Naive thymus-derived CD8-positive, alpha-beta T cell (primary cell): ENCODE measurements at regions not wholly inside any gene's neighbourhood (a gene's known extent, or its start where the extent isn't known, plus 50 kb on each side); places are given as distances from the start of the nearest gene placed in this dataset.
"Not testable (repeated sequence)": the region's sequence is repeated elsewhere in the genome, so short reads cannot be mapped to it uniquely, and the experiment has no call there.

Source experiments
- ATAC-seq, 2 donors: fragments of 150-1000 bp; cut with Tn5 transposase in 1 of 2; sonication (Bioruptor Pico), chemical (Tn5 transposase) in 1 of 2; 1 replicate in 1 of 2; 2 replicates in 1 of 2; pipeline ENCODE4 v1.10.0; 2021; ENCODE audit warnings: mild to moderate bottlenecking in 2 of 2, moderate library complexity in 2 of 2
- POLR2A ChIA-PET: fragments of 350-600 bp; sonication (Branson Sonifier 250); formaldehyde crosslinking; loops from one replicate; lab custom pipeline; 2021; ENCODE audit warnings: antibody characterized with exemption; lab: Charles Lee
- DNase-seq, 10 donors: peaks; one replicate each; pipeline versions ENCODE4 v3.0.0 to v3.0.0-alpha.2; 2020 to 2022
- H3K27ac Mint-ChIP-seq, 10 donors: one replicate each; pipeline ENCODE4 v1.8.0; 2020 to 2022; ENCODE audit warnings: mild to moderate bottlenecking in 10 of 10, mixed read lengths in 10 of 10, moderate library complexity in 4 of 10, inconsistent platforms in 1 of 10
- H3K27me3 Mint-ChIP-seq, 5 donors: one replicate each; pipeline ENCODE4 v1.8.0; 2021 to 2022; ENCODE audit warnings: mixed read lengths in 5 of 5
- H3K36me3 Mint-ChIP-seq, 3 donors: one replicate each; pipeline ENCODE4 v1.8.0; 2020 to 2022; ENCODE audit warnings: mixed read lengths in 3 of 3, mild to moderate bottlenecking in 2 of 3, inconsistent platforms in 1 of 3
- H3K4me1 Mint-ChIP-seq, 4 donors: one replicate each; pipeline ENCODE4 v1.8.0; 2021 to 2022; ENCODE audit warnings: mixed read lengths in 4 of 4
- H3K4me3 Mint-ChIP-seq, 10 donors: one replicate each; pipeline ENCODE4 v1.8.0; 2020 to 2022; ENCODE audit warnings: mild to moderate bottlenecking in 10 of 10, mixed read lengths in 10 of 10, moderate library complexity in 6 of 10, inconsistent platforms in 1 of 10
- H3K9me3 Mint-ChIP-seq, 9 donors: one replicate each; pipeline ENCODE4 v1.8.0; 2020 to 2022; ENCODE audit warnings: mixed read lengths in 9 of 9, mild to moderate bottlenecking in 3 of 9, inconsistent platforms in 1 of 9, moderate library complexity in 1 of 9

DNA sequence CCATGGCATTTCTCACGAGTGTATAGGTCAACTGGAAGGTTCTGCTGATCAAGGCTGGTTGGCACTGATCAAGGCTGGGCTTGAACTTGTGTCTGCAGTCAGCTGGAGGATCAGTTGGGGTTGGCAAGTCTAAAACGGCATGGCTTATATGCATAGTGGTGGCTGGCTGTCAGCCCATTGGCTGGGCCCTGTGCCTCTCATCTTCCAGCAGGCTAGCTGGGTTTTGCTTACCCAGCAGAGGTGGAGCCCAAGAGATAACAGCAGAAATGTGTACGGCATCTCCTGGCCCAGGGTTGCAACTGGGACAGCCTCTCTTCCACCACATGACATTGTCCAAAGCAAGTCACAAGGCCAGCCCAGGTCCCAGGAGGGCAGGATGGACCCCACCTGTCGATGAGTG, 158.2 kb downstream of the BMP7 start:
- no peaks in the 10 kb centered on the region for H3K9me3 Mint-ChIP-seq

DNA sequence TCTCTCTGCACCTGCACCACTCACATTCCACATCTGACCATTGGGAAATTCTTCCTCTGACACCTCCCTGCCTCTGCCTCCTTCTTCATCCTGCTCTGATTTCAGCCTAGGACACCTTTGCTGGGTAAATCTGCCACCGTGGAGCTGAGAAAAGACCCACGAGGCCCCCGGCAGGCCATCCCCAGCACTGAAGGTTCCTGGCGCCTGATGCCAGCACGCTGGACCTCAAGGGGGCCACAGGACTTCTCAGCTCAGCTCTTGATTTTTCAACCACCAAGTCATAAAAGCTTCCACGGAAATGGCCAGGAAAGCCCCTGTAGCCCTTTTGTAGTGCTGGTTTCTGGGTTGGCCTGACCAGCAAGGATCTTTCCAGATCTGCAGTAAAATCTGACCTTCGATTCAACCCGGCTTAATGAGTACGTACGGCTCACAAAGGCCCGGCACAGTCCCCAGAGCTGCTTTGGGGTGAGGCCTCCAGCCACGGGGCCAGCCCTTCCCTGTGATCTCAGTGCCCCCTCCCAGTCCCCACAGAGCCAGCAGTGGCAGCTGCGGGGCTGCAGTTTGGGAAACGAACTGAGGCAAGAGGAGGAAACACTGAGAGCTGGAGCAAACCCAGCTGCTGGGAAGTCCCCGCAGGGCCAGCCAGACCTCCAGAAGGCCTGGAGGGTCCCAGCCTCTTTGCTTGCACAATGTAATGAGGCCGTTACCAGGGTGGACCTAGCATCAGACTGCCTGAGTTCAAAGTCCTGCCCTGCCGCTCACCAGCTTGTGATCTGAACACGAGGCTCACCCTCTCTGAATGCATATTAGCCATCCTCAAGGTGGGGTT, 157.5 kb downstream of the BMP7 start:
- POLR2A ChIA-PET: no interaction called here
- peaks cover 0 to 4% (median 0%) of the 10 kb centered on the region in 3 donors for H3K36me3 Mint-ChIP-seq
- no peak overlapping the region for H3K27ac Mint-ChIP-seq
- H3K4me3 Mint-ChIP-seq: no peak overlapping the region
- no peaks in the 10 kb centered on the region for H3K4me1 Mint-ChIP-seq
- ATAC-seq: no peak
- peaks cover 13 to 35% (median 25%) of the 10 kb centered on the region in 5 donors for H3K27me3 Mint-ChIP-seq
- peaks cover 0 to 1% (median 0%) of the 10 kb centered on the region in 9 donors for H3K9me3 Mint-ChIP-seq
- DNase-seq: no peak

More for the DNA sequence above, 158.2 kb downstream of the BMP7 start:
- Mint-ChIP-seq H3K27me3 (peaks cover 13 to 32% (median 23%) of the 10 kb centered on the region in 5 donors), H3K27ac (no peak overlapping the region), H3K36me3 (peaks cover 0 to 4% (median 0%) of the 10 kb centered on the region in 3 donors), H3K4me1 (no peaks in the 10 kb centered on the region), H3K4me3 (no peak overlapping the region)
- ATAC-seq (no peak), DNase-seq (no peak)
- POLR2A ChIA-PET: no interaction called here

- no peak for ATAC-seq
- Mint-ChIP-seq H3K27me3 (peaks cover 11 to 32% (median 21%) of the 10 kb centered on the region in 5 donors), H3K4me3 (no peak overlapping the region), H3K27ac (peak overlapping the region in 1 of 10 donors; percentile 80), H3K36me3 (peaks cover 0 to 4% (median 0%) of the 10 kb centered on the region in 3 donors), H3K4me1 (no peaks in the 10 kb centered on the region), H3K9me3 (peaks cover 0 to 3% (median 0%) of the 10 kb centered on the region in 9 donors)
- no peak for DNase-seq
- POLR2A ChIA-PET: no interaction called here
Observed at GRCh38 chr20:57109571-57109953, 156.9 kb downstream of the BMP7 start.

DNA sequence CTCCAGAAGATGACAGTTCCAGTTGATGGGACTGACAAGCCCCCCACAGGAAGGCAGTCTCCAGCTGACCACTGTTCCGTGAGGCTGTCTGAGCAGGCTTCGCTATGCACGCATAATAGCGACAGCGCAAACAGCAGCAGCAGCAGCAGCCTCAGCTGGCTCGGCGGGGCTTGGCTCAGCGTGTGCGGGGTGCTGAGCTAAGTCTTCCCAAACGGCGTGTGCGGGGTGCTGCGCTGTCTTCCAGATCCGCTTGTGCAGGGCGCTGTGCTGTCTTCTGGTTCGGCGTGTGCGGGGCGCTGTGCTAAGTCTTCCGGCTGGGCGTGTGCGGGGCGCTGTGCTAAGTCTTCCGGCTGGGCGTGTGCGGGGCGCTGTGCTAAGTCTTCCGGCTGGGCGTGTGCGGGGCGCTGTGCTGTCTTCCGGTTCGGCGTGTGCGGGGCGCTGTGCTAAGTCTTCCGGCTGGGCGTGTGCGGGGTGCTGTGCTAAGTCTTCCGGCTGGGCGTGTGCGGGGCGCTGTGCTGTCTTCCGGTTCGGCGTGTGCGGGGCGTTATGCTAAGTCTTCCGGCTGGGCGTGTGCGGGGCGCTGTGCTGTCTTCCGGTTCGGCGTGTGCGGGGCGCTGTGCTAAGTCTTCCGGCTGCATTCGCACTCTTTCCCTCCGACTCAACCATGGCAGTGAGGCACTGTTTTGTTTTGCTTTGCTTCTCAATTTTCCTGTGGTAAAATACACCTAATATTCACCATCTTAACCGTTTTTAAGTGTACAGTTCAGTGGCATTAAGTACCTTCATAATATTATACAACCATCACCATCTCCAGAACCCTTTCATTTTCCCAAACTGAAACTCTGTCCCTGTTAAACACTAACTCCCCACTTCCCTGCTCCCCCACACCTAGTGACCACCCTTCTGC, 156.1 kb downstream of the BMP7 start:
- H3K27ac Mint-ChIP-seq, H3K9me3 Mint-ChIP-seq, ATAC-seq, H3K36me3 Mint-ChIP-seq, DNase-seq, POLR2A ChIA-PET, H3K4me1 Mint-ChIP-seq, H3K4me3 Mint-ChIP-seq: not testable (repeated sequence)
- peaks cover 9 to 33% (median 14%) of the 10 kb centered on the region in 5 donors for H3K27me3 Mint-ChIP-seq

DNA sequence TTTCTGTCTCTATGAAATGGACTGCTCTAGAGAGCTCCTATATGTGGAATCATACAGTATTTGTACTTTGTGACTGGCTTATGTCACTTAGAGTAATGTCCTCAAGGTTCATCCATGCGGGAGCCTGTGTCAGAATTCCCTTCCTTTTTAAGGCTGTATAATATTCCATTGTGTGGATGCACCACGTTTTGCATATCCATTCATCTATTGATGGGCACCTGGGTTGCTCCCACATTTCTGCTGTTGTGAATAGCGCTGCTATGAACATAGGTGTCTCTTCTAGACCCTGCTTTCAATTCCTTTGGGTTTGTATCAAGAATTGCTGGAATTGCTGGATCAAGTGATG, 155.4 kb downstream of the BMP7 start:
- Mint-ChIP-seq H3K9me3 (peaks cover 0 to 6% (median 0%) of the 10 kb centered on the region in 9 donors), H3K27ac (no peak overlapping the region), H3K36me3 (peaks cover 0 to 4% (median 0%) of the 10 kb centered on the region in 3 donors), H3K27me3 (peaks cover 8 to 38% (median 14%) of the 10 kb centered on the region in 5 donors), H3K4me3 (no peak overlapping the region), H3K4me1 (no peaks in the 10 kb centered on the region)
- DNase-seq: no peak
- no peak for ATAC-seq
- POLR2A ChIA-PET: no interaction called here

GRCh38 chr20:57112448-57112847, 154.0 kb downstream of the BMP7 start:
- Mint-ChIP-seq H3K4me3 (no peak overlapping the region), H3K27ac (no peak overlapping the region), H3K36me3 (no peaks in the 10 kb centered on the region), H3K27me3 (peaks cover 8 to 32% (median 13%) of the 10 kb centered on the region in 5 donors), H3K9me3 (peaks cover 0 to 6% (median 0%) of the 10 kb centered on the region in 9 donors), H3K4me1 (no peaks in the 10 kb centered on the region)
- DNase-seq: no peak
- POLR2A ChIA-PET: no interaction called here
- ATAC-seq: no peak

GRCh38 chr20:57114290-57115005, 152.0 kb downstream of the BMP7 start:
- POLR2A ChIA-PET: no interaction called here
- H3K4me3 Mint-ChIP-seq: no peak overlapping the region

GRCh38 chr20:57117296-57117695, 149.1 kb downstream of the BMP7 start:
- peaks cover 0 to 9% (median 0%) of the 10 kb centered on the region in 9 donors for H3K9me3 Mint-ChIP-seq

More at GRCh38 chr20:57114290-57115005, 152.0 kb downstream of the BMP7 start:
- Mint-ChIP-seq H3K9me3 (peaks cover 0 to 6% (median 0%) of the 10 kb centered on the region in 9 donors), H3K36me3 (no peaks in the 10 kb centered on the region), H3K27ac (no peak overlapping the region), H3K27me3 (peaks cover 3 to 22% (median 12%) of the 10 kb centered on the region in 5 donors), H3K4me1 (no peaks in the 10 kb centered on the region)
- DNase-seq (no peak), ATAC-seq (no peak)

DNA sequence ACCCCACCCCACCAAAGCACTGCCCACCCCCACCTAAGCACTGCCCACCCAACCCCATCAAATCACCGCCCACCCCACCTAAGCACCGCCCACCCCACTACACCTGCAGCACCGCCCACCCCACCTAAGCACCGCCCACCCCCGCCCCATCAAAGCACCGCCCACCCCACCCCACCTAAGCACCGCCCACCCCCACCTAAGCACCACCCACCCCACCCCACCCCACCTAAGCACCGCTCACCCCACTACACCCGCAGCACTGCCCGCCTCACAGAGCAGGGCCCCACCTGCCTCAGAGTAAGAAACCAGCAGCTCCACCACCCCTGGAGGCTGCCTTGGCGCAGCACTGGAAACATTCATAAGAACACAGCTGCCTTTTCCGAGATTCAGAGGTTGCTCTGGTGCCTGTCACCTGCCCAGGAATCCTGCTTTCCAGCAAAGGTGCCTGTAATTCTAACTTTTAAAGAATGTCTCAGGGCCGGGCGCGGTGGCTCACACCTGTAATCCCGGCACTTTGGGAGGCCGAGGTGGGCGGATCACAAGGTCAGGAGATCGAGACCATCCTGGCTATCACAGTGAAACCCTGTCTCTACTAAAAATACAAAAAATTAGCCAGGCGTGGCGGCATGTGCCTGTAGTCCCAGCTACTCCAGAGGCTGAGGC, 148.2 kb downstream of the BMP7 start:
- Mint-ChIP-seq H3K27ac (no peak overlapping the region), H3K9me3 (peaks cover 0 to 9% (median 0%) of the 10 kb centered on the region in 9 donors), H3K4me1 (no peaks in the 10 kb centered on the region), H3K36me3 (no peaks in the 10 kb centered on the region), H3K4me3 (no peak overlapping the region), H3K27me3 (peaks cover 0 to 22% (median 5%) of the 10 kb centered on the region in 5 donors)
- DNase-seq (no peak), ATAC-seq (no peak)
- POLR2A ChIA-PET: no interaction called here

More at GRCh38 chr20:57117296-57117695, 149.1 kb downstream of the BMP7 start:
- no peak overlapping the region for H3K4me3 Mint-ChIP-seq
- DNase-seq (no peak), ATAC-seq (no peak)
- H3K27ac Mint-ChIP-seq: no peak overlapping the region
- POLR2A ChIA-PET: no interaction called here
- H3K4me1 Mint-ChIP-seq: no peaks in the 10 kb centered on the region
- H3K36me3 Mint-ChIP-seq: no peaks in the 10 kb centered on the region
- H3K27me3 Mint-ChIP-seq: peaks cover 0 to 22% (median 5%) of the 10 kb centered on the region in 5 donors
